ENCODE measurements at regions not wholly inside any gene's neighbourhood (a gene's known extent, or its start where the extent isn't known, plus 50 kb on each side); places are given as distances from the start of the nearest gene placed in this dataset.

DNA sequence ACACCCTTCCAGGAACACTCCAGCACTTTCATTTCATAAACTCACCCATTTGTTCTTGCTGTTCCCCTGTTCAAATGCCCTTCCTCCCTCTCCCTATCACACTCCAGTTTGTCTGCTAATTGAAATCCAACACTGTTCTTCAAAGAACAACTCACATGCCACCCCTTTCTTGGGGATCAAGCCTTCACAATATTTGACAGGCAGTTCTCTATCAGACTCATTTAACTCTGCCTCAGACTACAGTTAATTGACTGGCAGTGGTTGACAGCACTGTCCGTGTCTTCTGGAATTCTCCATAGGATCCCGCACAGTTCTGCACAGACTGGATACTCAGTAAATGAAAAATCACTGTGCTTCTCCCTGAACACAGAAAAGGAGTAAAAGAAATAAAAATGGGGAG, 87.8 kb downstream of the PMP22 start:
- Histone ChIP-seq H3K27me3 (peaks cover 14% of the 10 kb centered on the region), H3K36me3 (no peaks in the 10 kb centered on the region), H3K27ac (no peak overlapping the region), H3K9me3 (no peaks in the 10 kb centered on the region), H3K4me3 (no peak overlapping the region), H3K4me1 (no peaks in the 10 kb centered on the region)
- TF ChIP-seq POLR2A (IDR thresholded peaks at IDR 0.05) (no peak), POLR2AphosphoS5 (IDR thresholded peaks at IDR 0.05) (no peak), EP300 (IDR thresholded peaks at IDR 0.05) (no peak)
- TF ChIP-seq, protein P1, sequence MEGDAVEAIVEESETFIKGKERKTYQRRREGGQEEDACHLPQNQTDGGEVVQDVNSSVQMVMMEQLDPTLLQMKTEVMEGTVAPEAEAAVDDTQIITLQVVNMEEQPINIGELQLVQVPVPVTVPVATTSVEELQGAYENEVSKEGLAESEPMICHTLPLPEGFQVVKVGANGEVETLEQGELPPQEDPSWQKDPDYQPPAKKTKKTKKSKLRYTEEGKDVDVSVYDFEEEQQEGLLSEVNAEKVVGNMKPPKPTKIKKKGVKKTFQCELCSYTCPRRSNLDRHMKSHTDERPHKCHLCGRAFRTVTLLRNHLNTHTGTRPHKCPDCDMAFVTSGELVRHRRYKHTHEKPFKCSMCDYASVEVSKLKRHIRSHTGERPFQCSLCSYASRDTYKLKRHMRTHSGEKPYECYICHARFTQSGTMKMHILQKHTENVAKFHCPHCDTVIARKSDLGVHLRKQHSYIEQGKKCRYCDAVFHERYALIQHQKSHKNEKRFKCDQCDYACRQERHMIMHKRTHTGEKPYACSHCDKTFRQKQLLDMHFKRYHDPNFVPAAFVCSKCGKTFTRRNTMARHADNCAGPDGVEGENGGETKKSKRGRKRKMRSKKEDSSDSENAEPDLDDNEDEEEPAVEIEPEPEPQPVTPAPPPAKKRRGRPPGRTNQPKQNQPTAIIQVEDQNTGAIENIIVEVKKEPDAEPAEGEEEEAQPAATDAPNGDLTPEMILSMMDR (IDR thresholded peaks at IDR 0.05), result no peak
- WGBS, 2 donors (ENCODE audit: low coverage in 1 of 2), result 82 to 100% methylated on average over 2 of the region's 2 CpGs
- ATAC-seq, result no peak

- Histone ChIP-seq H3K4me3 (no peak overlapping the region), H3K27ac (no peak overlapping the region), H3K27me3 (peaks cover 16% of the 10 kb centered on the region), H3K9me3 (no peaks in the 10 kb centered on the region), H3K36me3 (no peaks in the 10 kb centered on the region), H3K4me1 (no peaks in the 10 kb centered on the region)
- TF ChIP-seq EP300 (IDR thresholded peaks at IDR 0.05) (no peak), POLR2AphosphoS5 (IDR thresholded peaks at IDR 0.05) (no peak), POLR2A (IDR thresholded peaks at IDR 0.05) (no peak)
- TF ChIP-seq, protein P1 (IDR thresholded peaks at IDR 0.05), result no peak
- WGBS, 2 donors (ENCODE audit: low coverage in 1 of 2), result 39 to 43% methylated on average over 6 to 7 of the region's 7 CpGs
- no peak for ATAC-seq
Measured at GRCh38 chr17:15175356-15175755, 89.8 kb downstream of the PMP22 start.

DNA sequence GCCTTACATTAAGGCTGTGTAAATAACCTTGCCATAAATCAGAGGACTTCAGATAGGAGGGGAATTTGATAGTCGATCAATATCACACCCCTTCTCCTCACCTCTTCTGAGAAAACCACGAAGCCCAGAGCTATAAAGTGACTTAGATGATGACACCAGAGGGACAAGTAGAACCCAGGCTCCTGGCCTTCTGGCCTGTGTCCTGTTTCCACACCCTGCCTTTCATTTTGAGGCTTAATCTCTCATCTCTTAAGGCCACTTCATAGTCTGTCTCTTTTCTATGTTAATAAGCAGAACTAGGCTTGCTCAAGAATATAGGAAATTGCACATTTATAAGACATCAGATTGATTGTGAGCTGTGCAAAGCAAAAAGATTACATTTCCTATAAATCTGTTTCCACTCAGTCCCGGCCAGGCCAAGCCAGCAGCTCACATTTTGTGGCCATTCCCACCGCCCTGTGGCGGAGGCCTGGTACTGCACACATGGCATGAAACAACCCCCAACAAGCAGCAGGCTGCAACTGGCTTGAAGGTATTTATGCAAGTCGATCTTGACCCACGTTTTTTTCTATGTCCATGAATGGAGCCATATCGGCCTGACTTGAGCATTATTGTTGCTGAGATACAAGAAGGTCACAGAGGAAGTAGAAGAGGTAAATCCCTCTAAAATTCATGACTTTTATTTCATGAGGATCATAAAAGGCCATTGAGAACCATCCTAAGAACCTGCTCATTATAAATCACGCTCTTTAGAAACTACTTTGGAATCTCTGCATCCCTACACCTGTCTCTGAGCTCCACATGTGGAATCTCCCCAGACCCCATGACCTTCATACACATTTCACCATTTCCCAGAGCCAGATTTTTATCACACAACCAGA, 93.7 kb downstream of the PMP22 start:
- no peak for TF ChIP-seq POLR2AphosphoS5 (IDR thresholded peaks at IDR 0.05)
- TF ChIP-seq, protein P1 (IDR thresholded peaks at IDR 0.05), result peak; percentile 28 to 68 (median 56)
- H3K4me1 ChIP-seq, result no peaks in the 10 kb centered on the region
- peaks cover 20% of the 10 kb centered on the region for H3K27me3 ChIP-seq
- H3K4me3 ChIP-seq, result no peak overlapping the region
- H3K9me3 ChIP-seq, result no peaks in the 10 kb centered on the region
- no peaks in the 10 kb centered on the region for H3K36me3 ChIP-seq
- no peak overlapping the region for H3K27ac ChIP-seq
- ATAC-seq, result peak; percentile 55
- WGBS, 2 donors (ENCODE audit: low coverage in 1 of 2), result 39 to 48% methylated on average over 4 to 9 of the region's 9 CpGs

DNA sequence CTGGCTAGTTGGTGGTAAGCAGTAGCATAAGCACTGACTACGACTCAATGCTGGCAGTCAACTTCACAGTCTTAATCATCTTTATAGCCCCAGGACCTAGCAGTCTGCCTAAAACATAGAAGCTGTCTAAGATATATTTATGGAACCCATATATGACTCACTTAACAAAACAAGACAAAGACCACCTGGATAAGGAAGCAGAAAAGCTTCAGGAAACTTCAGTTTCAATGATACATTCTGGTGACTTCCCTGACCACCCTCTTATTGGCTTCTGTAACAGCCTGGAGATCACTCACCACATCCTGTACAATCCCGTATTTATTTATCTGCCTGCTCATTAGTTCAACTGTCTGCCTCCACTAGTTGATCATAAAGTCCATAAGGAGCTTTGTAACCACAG, 95.5 kb downstream of the PMP22 start:
- Histone ChIP-seq H3K4me3 (no peak overlapping the region), H3K4me1 (no peaks in the 10 kb centered on the region), H3K36me3 (no peaks in the 10 kb centered on the region), H3K27me3 (peaks cover 17% of the 10 kb centered on the region), H3K27ac (no peak overlapping the region), H3K9me3 (no peaks in the 10 kb centered on the region)
- WGBS, 2 donors (ENCODE audit: low coverage in 1 of 2), result 64 to 73% methylated on average over 1 to 2 of the region's 2 CpGs
- no peak for TF ChIP-seq POLR2A (IDR thresholded peaks at IDR 0.05)
- no peak for TF ChIP-seq POLR2AphosphoS5 (IDR thresholded peaks at IDR 0.05)
- TF ChIP-seq EP300 (IDR thresholded peaks at IDR 0.05), result no peak
- TF ChIP-seq, protein P1 (IDR thresholded peaks at IDR 0.05), result no peak
- ATAC-seq, result no peak

DNA sequence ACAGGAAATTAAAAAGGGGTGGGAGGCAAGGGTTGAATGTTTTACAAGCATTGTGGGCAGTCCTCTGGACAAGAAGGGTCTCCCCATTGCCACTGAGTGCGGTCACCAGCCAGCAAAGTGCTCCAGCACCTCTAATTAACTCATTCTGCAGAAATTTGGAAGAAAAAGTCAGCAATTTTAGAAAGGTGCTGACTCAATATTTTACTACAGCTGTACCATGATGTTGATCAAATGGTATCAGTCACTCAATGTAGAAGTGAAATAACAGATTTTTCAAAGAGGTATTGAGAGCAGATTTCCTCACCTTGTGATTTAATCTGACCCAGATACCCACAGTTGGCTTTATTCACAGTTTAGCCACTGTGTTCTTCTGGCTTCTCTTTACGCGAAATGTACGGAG, 96.7 kb downstream of the PMP22 start:
- no peak overlapping the region for H3K27ac ChIP-seq
- TF ChIP-seq EP300 (IDR thresholded peaks at IDR 0.05) (no peak), POLR2A (IDR thresholded peaks at IDR 0.05) (no peak), POLR2AphosphoS5 (IDR thresholded peaks at IDR 0.05) (no peak)
- TF ChIP-seq, protein P1 (IDR thresholded peaks at IDR 0.05), result no peak
- H3K4me1 ChIP-seq, result no peaks in the 10 kb centered on the region
- H3K4me3 ChIP-seq, result no peak overlapping the region
- WGBS, 2 donors (ENCODE audit: low coverage in 1 of 2), result 35 to 86% methylated on average over 4 of the region's 4 CpGs
- ATAC-seq, result no peak
- no peaks in the 10 kb centered on the region for H3K36me3 ChIP-seq
- H3K27me3 ChIP-seq, result peaks cover 6% of the 10 kb centered on the region
- H3K9me3 ChIP-seq, result no peaks in the 10 kb centered on the region
